HG02870 (cell line): ENCODE measurements at regions not wholly inside any gene's neighbourhood (a gene's known extent, or its start where the extent isn't known, plus 50 kb on each side); places are given as distances from the start of the nearest gene placed in this dataset.
"Not testable (repeated sequence)": the region's sequence is repeated elsewhere in the genome, so short reads cannot be mapped to it uniquely, and the experiment has no call there.

Source experiments
- ATAC-seq: cut with Tn5 transposase; IDR thresholded peaks from one replicate; pipeline ENCODE4 v1.9.1; 2021; ENCODE audit warnings: mild to moderate bottlenecking, moderate library complexity; ENCODE audit not compliant: unreplicated experiment

DNA sequence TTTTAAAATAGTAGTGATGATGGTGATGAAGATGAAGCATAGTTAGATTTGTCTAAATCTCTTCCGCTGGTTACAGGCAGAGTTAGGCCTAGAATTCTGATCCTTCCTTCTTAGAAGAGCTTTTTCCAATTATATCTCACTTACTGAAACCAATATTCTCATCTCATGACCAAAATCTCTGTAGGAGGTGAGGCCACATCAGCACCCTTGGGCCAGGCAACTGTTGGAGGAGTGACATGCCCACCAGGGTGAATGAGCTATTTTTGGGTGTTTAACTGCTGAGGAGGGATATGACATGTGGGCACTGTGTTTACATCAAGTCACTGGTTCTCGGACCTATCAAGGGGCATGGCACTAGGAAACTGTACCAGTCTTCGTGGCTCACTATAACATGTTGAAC is 102.2 kb upstream of the SLC24A3 start:
- no peak for ATAC-seq

DNA sequence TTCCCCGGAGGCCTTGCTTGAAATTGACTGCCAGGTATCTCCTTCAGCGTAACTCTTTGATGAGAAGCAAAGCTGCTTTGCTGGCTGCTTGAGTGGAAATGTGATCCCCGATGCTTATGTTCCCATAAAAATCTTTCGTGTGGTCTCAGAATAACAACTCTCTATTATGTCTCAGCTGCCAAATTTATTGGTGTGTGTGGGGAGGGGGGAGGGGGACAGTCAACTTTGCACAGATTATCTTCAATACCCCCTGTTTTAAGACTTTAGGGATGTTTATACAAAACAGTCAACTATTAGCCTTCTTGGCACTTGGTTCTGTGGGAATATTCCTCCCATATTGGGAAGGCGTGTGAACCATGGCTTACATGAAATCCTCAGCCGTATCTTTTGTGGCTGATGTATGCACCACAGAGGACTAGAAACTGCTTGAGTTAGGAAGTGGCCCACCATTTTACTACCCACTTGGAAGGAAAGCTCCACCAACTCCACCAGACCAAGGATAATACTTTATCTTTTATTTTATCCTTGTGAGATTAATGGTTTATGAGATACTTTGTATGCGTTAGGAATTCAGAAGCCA is 101.5 kb upstream of the SLC24A3 start:
- no peak for ATAC-seq

GRCh38 chr20:19112828-19113227 is 99.6 kb upstream of the SLC24A3 start:
- ATAC-seq: no peak

DNA sequence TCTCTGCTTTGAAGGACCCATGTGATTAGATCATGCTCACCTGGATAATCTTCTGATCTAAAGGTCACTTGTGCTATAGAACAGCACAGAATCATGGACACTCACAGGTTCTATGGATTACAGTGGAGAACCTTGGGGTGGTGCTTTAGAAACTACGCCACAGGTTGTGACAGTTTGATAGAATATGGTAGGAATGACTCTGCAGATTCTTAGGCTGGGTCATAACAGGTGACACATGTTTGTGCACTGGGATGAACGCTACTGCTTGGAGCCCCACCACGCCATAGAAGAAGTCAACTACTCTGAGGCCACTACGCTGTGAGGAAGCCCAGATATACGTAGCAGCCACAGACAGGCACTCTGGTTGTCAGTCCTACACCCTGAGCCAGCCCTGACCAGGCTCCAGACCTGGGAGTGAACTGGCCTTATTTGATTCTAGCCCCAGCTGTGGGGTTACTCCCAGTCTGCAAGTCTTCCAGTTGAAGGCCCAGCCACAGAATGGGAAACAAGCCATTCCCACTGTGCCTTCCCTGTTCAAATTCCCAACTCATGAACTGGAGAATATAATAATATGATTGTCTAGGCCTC is 99.0 kb upstream of the SLC24A3 start:
- ATAC-seq: no peak

GRCh38 chr20:19114410-19114809 is 98.0 kb upstream of the SLC24A3 start:
- ATAC-seq: no peak

DNA sequence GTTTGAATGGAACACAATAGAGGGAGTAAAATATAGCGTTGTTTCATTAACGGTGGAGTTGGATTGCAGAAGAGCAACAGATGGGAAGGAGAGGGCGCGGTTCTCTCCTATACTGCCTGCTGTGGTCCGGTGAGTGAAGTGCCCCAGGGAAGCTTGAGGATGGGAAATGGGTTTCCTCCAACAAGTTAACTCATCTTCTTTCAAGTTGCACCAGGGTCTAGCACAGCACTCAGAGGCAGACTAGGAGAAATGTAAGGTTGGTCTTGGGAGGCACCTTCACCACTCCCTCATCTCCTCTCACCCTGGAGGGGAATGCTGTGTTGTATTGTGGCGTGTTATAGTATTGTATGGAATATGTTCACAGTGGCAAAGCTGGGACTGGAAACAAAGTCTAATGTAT is 96.9 kb upstream of the SLC24A3 start:
- ATAC-seq: no peak

DNA sequence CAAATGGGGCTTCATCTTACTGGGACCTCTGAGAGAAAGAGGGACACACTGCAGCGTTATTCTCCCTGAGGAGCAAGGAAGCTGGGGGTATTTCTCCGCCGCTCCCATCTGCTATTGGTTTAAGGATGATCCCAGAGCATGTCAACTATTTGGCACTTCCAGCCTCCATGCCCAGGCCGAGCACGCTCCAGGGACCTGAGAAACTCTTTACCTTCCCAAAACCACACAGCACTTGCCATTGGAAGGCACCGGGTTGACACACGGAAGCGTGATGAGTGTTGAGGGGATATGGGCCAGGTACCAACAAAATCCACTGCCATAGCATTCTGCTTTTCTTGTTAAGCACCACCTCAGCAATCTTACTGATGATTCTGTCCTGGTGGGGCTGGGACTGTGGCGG is 92.4 kb upstream of the SLC24A3 start:
- no peak for ATAC-seq

GRCh38 chr20:19120569-19120968 is 91.9 kb upstream of the SLC24A3 start:
- no peak for ATAC-seq

GRCh38 chr20:19121463-19121862 is 91.0 kb upstream of the SLC24A3 start:
- ATAC-seq: no peak

GRCh38 chr20:19121916-19122315 is 90.5 kb upstream of the SLC24A3 start:
- ATAC-seq: no peak

GRCh38 chr20:19122395-19122794 is 90.0 kb upstream of the SLC24A3 start:
- ATAC-seq: no peak

DNA sequence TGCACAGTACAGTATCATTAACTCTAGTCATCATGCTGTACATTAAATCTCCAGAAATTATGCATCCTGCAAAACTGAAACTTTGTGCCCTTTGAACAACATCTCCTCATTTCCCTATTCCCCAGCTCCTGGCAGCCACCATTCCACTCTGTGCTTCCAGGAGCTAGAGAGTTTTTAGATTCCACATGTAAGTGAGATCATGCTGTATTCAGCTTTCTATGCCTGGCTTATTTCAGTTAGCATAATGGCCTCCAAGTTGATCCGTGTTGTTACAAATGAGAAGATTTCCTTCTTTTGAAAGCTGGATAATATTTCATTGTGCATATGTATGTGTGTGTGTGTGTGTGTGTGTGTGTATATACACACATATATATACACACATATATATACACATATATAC is 86.9 kb upstream of the SLC24A3 start:
- ATAC-seq: no peak

DNA sequence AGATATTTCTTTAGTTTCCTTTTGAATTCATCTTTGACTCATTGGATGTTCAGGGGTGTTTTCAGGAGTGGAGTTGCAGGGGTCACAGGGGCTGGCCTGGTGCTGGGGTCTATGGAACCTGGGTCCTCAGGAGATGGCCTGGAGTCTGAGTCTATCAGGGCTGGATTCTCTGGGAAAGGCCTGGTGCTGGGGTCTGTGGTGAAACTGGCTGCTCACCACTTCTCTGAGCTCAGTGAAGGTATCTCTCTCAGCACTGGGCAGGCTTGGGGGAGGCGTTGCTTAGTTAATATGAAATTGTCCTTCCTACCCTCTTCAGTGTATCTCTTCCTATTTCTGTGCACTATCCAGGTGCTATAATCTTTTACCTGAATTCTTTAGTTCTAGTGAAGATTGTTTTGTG is 83.1 kb upstream of the SLC24A3 start:
- no peak for ATAC-seq

DNA sequence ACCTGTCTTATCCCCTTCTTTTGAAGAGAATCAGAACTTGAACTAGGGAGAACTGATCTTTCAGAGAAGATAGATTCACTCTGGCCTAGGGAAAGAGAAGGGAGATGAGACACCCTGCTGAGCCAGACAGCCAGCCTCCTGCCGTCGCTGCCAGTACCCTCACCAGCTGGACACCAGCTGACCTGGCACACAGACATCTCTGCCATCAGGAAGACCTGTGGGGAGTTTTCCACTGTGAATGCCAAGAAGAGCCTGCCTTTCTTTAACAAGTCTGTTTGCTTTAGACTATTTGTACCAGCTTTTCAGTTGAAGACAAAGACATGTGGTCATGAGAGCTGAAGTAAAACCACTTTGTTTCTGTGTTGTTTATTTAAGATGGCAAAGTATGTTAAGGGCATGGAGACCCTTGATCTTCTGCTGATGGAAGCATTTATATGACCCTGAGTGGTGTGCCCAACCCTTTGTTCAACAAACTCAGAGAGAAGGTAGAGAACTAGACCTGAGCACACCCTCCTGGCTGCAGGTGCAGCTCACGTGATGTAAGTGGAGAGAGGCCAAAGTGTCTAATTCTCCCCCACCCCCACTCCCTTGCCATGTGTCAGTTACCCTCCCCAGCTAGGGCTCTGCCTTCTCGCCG is 82.3 kb upstream of the SLC24A3 start:
- ATAC-seq: no peak

GRCh38 chr20:19130613-19130984 is 81.8 kb upstream of the SLC24A3 start:
- ATAC-seq: no peak

DNA sequence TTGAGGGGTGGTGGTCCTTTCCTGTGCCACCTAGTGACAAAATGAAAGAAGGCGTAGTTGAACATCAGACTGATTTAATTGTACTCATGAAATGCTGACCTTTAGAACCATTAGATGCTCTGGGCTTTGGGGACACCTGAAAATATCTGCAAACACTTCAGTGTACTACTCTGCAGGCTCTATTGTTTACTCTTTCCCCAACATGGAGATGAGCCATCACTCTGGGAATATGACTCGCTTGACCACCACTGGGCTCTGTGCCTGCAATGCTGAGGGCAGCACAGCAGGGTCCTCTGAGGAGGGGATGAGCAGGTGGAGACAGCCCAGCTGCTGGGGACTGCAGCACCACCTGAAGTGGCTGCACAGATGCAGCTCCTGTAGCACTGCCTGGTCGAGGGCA is 74.8 kb upstream of the SLC24A3 start:
- ATAC-seq: no peak

GRCh38 chr20:19138758-19139157 is 73.7 kb upstream of the SLC24A3 start:
- ATAC-seq: no peak

DNA sequence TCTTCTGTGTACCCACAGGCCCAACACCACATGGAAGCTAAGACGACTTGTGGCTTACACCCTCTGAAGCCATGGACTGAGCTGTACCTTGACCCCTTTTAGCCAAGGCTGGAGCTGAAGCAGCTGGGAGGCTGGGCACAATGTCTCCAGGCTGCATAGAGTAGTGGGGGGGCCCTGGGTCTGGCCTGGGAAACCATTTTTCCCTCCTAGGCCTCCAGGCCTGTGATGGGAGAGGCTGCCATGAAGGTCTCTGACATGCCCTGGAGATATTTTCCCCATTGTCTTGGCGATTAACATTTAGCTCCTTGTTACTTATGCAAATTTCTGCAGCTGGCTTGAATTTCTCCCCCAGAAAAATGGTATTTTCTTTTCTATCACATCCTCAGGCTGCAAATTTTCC is 72.9 kb upstream of the SLC24A3 start:
- ATAC-seq: not testable (repeated sequence)

DNA sequence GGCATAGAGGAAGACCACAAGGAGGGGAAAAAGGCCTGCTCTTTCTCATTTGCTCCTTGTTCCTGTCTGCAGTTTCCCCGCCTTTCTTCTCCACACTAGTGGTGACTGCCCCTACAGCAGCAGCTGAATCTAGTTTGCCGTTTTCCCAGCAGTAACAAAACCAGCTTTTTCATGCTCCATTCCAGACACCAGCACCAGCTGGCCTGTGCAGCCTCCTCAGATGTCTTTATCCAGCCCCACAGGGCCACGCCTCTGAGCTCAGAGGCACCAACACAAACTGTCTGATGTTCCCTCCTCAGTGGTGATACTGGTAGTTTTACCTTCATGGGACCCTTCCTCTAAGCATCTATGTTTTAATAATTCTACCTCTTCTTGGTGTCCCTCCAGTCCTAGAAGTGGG is 70.4 kb upstream of the SLC24A3 start:
- no peak for ATAC-seq

DNA sequence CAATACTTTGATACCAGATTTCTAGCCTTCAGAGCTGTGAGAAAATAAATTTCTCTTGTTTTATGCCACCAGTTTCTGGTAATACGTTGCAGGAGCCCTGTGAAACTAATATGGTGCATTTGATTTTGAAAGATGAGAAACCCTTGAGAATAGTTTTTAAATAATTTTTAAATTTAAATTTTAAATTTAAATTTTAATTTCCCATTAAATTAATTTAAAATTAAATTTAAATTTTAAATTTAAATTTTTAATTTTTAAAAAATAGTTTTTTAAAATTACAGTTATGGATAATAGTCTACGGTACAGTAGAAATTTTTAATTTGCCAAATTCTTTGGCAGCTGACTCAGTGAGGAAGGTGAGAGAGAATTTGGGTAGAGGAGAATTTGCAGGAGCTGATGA is 68.6 kb upstream of the SLC24A3 start:
- no peak for ATAC-seq

DNA sequence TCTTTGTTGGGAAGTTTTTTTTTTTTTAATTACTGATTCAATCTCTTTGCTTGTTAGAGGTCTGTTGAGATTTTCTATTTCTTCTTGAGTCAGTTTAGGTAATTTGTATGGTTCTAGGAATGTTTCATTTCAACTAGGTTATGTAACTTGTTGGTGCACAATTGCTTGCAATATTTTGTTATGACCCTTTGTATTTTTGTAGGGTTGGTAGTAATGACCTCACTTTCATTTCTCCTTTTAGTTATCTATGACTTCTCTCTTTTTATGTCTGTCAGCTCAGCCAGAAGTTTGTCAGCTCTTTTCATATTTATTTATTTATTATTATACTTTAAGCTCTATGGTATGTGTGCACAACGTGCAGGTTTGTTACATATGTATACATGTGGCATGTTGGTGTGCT is 51.1 kb upstream of the SLC24A3 start:
- ATAC-seq: no peak
